Progenitor cell of endocrine pancreas (in vitro differentiated cells): ENCODE measurements at regions not wholly inside any gene's neighbourhood (a gene's known extent, or its start where the extent isn't known, plus 50 kb on each side); places are given as distances from the start of the nearest gene placed in this dataset.

Source experiments
- DNase-seq: peaks from one replicate; pipeline ENCODE4 v3.0.0; 2021; ENCODE audit warnings: low spot score; ENCODE audit not compliant: unreplicated experiment
- H3K27ac Mint-ChIP-seq: 2 replicates; pipeline ENCODE4 v1.8.0; 2021; ENCODE audit warnings: mild to moderate bottlenecking, moderate library complexity, mixed read lengths
- H3K27me3 Mint-ChIP-seq: 2 replicates; pipeline ENCODE4 v1.8.0; 2021; ENCODE audit warnings: mixed read lengths
- H3K36me3 Mint-ChIP-seq: 2 replicates; pipeline ENCODE4 v1.8.0; 2022; ENCODE audit warnings: mixed read lengths; ENCODE audit not compliant: insufficient read depth
- H3K4me1 Mint-ChIP-seq: 2 replicates; pipeline ENCODE4 v1.8.0; 2021; ENCODE audit warnings: low read depth, mixed read lengths
- H3K4me3 Mint-ChIP-seq: 2 replicates; pipeline ENCODE4 v1.8.0; 2021; ENCODE audit warnings: low read depth, mild to moderate bottlenecking, moderate library complexity, mixed read lengths
- H3K9me3 Mint-ChIP-seq: 2 replicates; pipeline ENCODE4 v1.8.0; 2021; ENCODE audit warnings: low read depth, mixed read lengths
- CTCF ChIP-seq: fragments of 200-600 bp; sonication (generic); IDR thresholded peaks from one replicate; pipeline ENCODE4 v1.5.0; 2021; ENCODE audit warnings: antibody characterized with exemption, mild to moderate bottlenecking; ENCODE audit not compliant: unreplicated experiment

- H3K4me1 Mint-ChIP-seq = peaks cover 6% of the 10 kb centered on the region
- H3K27ac Mint-ChIP-seq = peak overlapping the region; percentile 11
- H3K4me3 Mint-ChIP-seq = no peak overlapping the region
- no peak for DNase-seq
- H3K36me3 Mint-ChIP-seq = no peaks in the 10 kb centered on the region
- no peak for TF ChIP-seq CTCF
- H3K9me3 Mint-ChIP-seq = peaks cover 3% of the 10 kb centered on the region
- peaks cover 52% of the 10 kb centered on the region for H3K27me3 Mint-ChIP-seq
Measured at GRCh38 chr7:156064971-156065386, 252.7 kb upstream of the SHH start.

- no peak for TF ChIP-seq CTCF
- no peak overlapping the region for H3K4me3 Mint-ChIP-seq
- peaks cover 3% of the 10 kb centered on the region for H3K9me3 Mint-ChIP-seq
- H3K4me1 Mint-ChIP-seq = peaks cover 6% of the 10 kb centered on the region
- DNase-seq = no peak
- H3K27me3 Mint-ChIP-seq = peaks cover 44% of the 10 kb centered on the region
- H3K27ac Mint-ChIP-seq = no peak overlapping the region
- no peaks in the 10 kb centered on the region for H3K36me3 Mint-ChIP-seq
Measured at GRCh38 chr7:156063241-156063810, 251.1 kb upstream of the SHH start.

- peaks cover 43% of the 10 kb centered on the region for H3K27me3 Mint-ChIP-seq
- H3K4me3 Mint-ChIP-seq = no peak overlapping the region
- H3K9me3 Mint-ChIP-seq = peaks cover 3% of the 10 kb centered on the region
- H3K4me1 Mint-ChIP-seq = peaks cover 6% of the 10 kb centered on the region
- DNase-seq = no peak
- H3K36me3 Mint-ChIP-seq = no peaks in the 10 kb centered on the region
- no peak overlapping the region for H3K27ac Mint-ChIP-seq
- TF ChIP-seq CTCF = no peak
Measured at GRCh38 chr7:156062286-156062685, 250.0 kb upstream of the SHH start.

- Mint-ChIP-seq H3K36me3 (no peaks in the 10 kb centered on the region), H3K27me3 (peaks cover 38% of the 10 kb centered on the region), H3K9me3 (peaks cover 3% of the 10 kb centered on the region), H3K27ac (no peak overlapping the region), H3K4me1 (peaks cover 6% of the 10 kb centered on the region), H3K4me3 (no peak overlapping the region)
- DNase-seq = no peak
- TF ChIP-seq CTCF = no peak
Measured at GRCh38 chr7:156061689-156062255, 249.5 kb upstream of the SHH start.

- H3K9me3 Mint-ChIP-seq = peaks cover 3% of the 10 kb centered on the region
- no peak for DNase-seq
Measured at GRCh38 chr7:156060925-156061324, 248.7 kb upstream of the SHH start.

More at GRCh38 chr7:156060925-156061324, 248.7 kb upstream of the SHH start:
- no peak overlapping the region for H3K27ac Mint-ChIP-seq
- peaks cover 33% of the 10 kb centered on the region for H3K27me3 Mint-ChIP-seq
- no peaks in the 10 kb centered on the region for H3K36me3 Mint-ChIP-seq
- peaks cover 6% of the 10 kb centered on the region for H3K4me1 Mint-ChIP-seq
- no peak for TF ChIP-seq CTCF
- H3K4me3 Mint-ChIP-seq = no peak overlapping the region
